ENCODE measurements at regions not wholly inside any gene's neighbourhood (a gene's known extent, or its start where the extent isn't known, plus 50 kb on each side); places are given as distances from the start of the nearest gene placed in this dataset.
A peak's percentile ranks its signal among the peaks of the same experiment; 100 is the strongest.

DNA sequence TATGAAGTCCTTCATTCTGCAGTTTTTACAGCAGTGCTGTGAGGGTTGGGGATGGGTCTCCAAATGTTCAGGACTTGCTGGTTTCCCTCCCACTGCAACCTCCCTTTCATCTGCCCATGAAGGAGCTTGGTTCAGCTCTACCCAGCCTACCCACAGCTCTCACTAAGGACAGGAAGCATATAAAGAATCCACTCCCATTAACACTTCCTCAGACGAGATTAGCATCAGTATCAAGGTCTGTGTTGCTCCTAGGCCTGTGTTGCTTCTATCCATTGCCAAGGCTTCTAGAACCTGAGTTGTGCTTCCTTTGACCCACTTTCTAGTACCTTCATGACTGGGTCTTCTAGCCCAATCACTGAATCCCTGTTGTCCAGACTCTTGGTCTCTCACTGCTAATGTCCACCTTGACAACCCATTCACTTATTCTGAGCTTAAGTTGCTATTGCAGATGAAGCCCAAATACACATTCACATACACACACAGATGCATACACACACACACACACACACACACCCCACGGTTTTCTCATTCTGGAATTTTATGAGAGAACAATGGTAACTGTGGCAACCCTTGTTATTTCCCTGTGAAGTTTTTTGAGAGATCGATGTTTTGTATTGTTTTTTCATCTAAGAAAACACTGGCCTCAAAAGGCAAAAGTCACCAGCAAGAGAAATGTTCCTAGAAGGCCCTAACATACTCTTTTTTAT is 248.1 kb downstream of the MTERF1 start:
- H3K27me3 ChIP-seq, result no peaks in the 10 kb centered on the region
- H3K9me3 ChIP-seq, result no peaks in the 10 kb centered on the region
- intact Hi-C loops (cut with DNase I; ENCODE audit: low total_unique reads), result no loop called here
- no peaks in the 10 kb centered on the region for H3K4me1 ChIP-seq
- TF ChIP-seq POLR2A (IDR thresholded peaks at IDR 0.05), result no peak
- TF ChIP-seq, protein P1, sequence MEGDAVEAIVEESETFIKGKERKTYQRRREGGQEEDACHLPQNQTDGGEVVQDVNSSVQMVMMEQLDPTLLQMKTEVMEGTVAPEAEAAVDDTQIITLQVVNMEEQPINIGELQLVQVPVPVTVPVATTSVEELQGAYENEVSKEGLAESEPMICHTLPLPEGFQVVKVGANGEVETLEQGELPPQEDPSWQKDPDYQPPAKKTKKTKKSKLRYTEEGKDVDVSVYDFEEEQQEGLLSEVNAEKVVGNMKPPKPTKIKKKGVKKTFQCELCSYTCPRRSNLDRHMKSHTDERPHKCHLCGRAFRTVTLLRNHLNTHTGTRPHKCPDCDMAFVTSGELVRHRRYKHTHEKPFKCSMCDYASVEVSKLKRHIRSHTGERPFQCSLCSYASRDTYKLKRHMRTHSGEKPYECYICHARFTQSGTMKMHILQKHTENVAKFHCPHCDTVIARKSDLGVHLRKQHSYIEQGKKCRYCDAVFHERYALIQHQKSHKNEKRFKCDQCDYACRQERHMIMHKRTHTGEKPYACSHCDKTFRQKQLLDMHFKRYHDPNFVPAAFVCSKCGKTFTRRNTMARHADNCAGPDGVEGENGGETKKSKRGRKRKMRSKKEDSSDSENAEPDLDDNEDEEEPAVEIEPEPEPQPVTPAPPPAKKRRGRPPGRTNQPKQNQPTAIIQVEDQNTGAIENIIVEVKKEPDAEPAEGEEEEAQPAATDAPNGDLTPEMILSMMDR (IDR thresholded peaks at IDR 0.05), result no peak
- no peak overlapping the region for H3K4me3 ChIP-seq
- no peaks in the 10 kb centered on the region for H3K36me3 ChIP-seq
- no peak overlapping the region for H3K27ac ChIP-seq
- no peak for DNase-seq

- Histone ChIP-seq H3K4me1 (no peaks in the 10 kb centered on the region), H3K4me3 (no peak overlapping the region), H3K9me3 (no peaks in the 10 kb centered on the region), H3K27me3 (no peaks in the 10 kb centered on the region), H3K36me3 (no peaks in the 10 kb centered on the region), H3K27ac (no peak overlapping the region)
- intact Hi-C loops (cut with DNase I; ENCODE audit: low total_unique reads), result no loop called here
- no peak for TF ChIP-seq POLR2A (IDR thresholded peaks at IDR 0.05)
- TF ChIP-seq, protein P1 (IDR thresholded peaks at IDR 0.05), result no peak
- DNase-seq, result no peak
Measured at GRCh38 chr7:91633013-91633441, 247.5 kb downstream of the MTERF1 start.

- Histone ChIP-seq H3K4me3 (no peak overlapping the region), H3K27ac (no peak overlapping the region), H3K9me3 (no peaks in the 10 kb centered on the region), H3K36me3 (no peaks in the 10 kb centered on the region), H3K27me3 (no peaks in the 10 kb centered on the region), H3K4me1 (no peaks in the 10 kb centered on the region)
- no peak for DNase-seq
- intact Hi-C loops (cut with DNase I; ENCODE audit: low total_unique reads), result no loop called here
- no peak for TF ChIP-seq POLR2A (IDR thresholded peaks at IDR 0.05)
- TF ChIP-seq, protein P1 (IDR thresholded peaks at IDR 0.05), result no peak
Measured at GRCh38 chr7:91634485-91635177, 245.9 kb downstream of the MTERF1 start.

DNA sequence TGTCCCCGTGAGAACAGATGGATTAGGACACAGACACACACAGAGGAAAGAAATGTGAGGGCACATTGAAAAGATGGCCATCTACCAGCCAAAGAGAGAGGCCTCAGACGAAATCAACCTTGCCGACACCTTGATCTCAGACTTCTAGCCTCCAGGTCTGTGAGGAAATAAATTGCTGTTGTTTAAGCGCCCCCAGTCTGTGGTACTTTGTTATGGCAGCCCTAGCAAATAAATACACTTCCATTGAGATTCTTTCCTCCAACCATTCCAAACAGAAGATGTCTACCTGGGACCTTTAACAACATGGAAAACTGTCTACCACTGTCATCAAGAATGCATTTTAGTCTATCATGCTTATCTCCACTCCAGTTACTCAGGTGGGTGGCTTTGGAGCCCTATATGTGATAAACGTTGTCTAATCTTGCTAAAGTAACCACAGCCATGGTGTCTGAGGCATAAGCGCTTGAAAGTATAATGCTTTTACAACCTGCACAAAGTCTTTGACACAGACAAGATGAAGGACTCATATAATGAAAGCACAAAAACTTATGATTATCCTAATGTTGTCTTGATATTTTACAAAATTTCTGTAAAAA is 244.3 kb downstream of the MTERF1 start:
- H3K36me3 ChIP-seq, result no peaks in the 10 kb centered on the region
- no peak overlapping the region for H3K4me3 ChIP-seq
- H3K27me3 ChIP-seq, result no peaks in the 10 kb centered on the region
- DNase-seq, result no peak
- H3K9me3 ChIP-seq, result no peaks in the 10 kb centered on the region
- no peaks in the 10 kb centered on the region for H3K4me1 ChIP-seq
- TF ChIP-seq POLR2A (IDR thresholded peaks at IDR 0.05), result no peak
- TF ChIP-seq, protein P1 (IDR thresholded peaks at IDR 0.05), result peak; percentile 21 to 37 (median 30)
- H3K27ac ChIP-seq, result no peak overlapping the region
- intact Hi-C loops (cut with DNase I; ENCODE audit: low total_unique reads), result no loop called here

GRCh38 chr7:91636728-91637127 is 243.8 kb downstream of the MTERF1 start:
- TF ChIP-seq, protein P1 (IDR thresholded peaks at IDR 0.05), result no peak
- TF ChIP-seq POLR2A (IDR thresholded peaks at IDR 0.05), result no peak
- Histone ChIP-seq H3K27me3 (no peaks in the 10 kb centered on the region), H3K27ac (no peak overlapping the region), H3K4me3 (no peak overlapping the region), H3K36me3 (no peaks in the 10 kb centered on the region), H3K4me1 (no peaks in the 10 kb centered on the region), H3K9me3 (no peaks in the 10 kb centered on the region)
- intact Hi-C loops (cut with DNase I; ENCODE audit: low total_unique reads), result no loop called here
- no peak for DNase-seq
